ENCODE measurements at regions not wholly inside any gene's neighbourhood (a gene's known extent, or its start where the extent isn't known, plus 50 kb on each side); places are given as distances from the start of the nearest gene placed in this dataset.
A peak's percentile ranks its signal among the peaks of the same experiment; 100 is the strongest.

- H3K4me1 ChIP-seq (ENCODE audit: control insufficient read depth in 1 of 2, insufficient read depth in 2 of 2, low read length in 2 of 2): no peaks in the 10 kb centered on the region
- peak overlapping the region in 1 of 7 donors; percentile 66 for H3K27ac Mint-ChIP-seq
- H3K27ac ChIP-seq (ENCODE audit: low read depth in 1 of 2, low read length in 2 of 2): no peak overlapping the region
- intact Hi-C loops (cut with micrococcal nuclease): no loop called here
- no peaks in the 10 kb centered on the region for H3K36me3 ChIP-seq (replicated peaks in 1 of 2; ENCODE audit: control insufficient read depth in 1 of 2, insufficient read depth in 2 of 2, low read length in 2 of 2)
- 97% methylated on average over 12 of the region's 14 CpGs for WGBS (ENCODE audit: insufficient coverage)
- peaks cover 0 to 30% of the 10 kb centered on the region in 2 donors for H3K27me3 ChIP-seq (ENCODE audit: control insufficient read depth in 2 of 2, insufficient read depth in 2 of 2, low read length in 2 of 2)
- no peak overlapping the region for H3K4me3 ChIP-seq (replicated peaks in 1 of 3; ENCODE audit: low read depth in 2 of 3, low read length in 3 of 3)
- H3K27me3 Mint-ChIP-seq (ENCODE audit: low read depth in 3 of 3): peaks cover 26 to 50% (median 28%) of the 10 kb centered on the region in 3 donors
- no peak for DNase-seq
- no peaks in the 10 kb centered on the region for H3K36me3 Mint-ChIP-seq
- H3K4me3 Mint-ChIP-seq: no peak overlapping the region
- no peak overlapping the region for H3K9ac ChIP-seq (ENCODE audit: insufficient read depth, low read length, poor library complexity, severe bottlenecking)
- TF ChIP-seq, protein P1, sequence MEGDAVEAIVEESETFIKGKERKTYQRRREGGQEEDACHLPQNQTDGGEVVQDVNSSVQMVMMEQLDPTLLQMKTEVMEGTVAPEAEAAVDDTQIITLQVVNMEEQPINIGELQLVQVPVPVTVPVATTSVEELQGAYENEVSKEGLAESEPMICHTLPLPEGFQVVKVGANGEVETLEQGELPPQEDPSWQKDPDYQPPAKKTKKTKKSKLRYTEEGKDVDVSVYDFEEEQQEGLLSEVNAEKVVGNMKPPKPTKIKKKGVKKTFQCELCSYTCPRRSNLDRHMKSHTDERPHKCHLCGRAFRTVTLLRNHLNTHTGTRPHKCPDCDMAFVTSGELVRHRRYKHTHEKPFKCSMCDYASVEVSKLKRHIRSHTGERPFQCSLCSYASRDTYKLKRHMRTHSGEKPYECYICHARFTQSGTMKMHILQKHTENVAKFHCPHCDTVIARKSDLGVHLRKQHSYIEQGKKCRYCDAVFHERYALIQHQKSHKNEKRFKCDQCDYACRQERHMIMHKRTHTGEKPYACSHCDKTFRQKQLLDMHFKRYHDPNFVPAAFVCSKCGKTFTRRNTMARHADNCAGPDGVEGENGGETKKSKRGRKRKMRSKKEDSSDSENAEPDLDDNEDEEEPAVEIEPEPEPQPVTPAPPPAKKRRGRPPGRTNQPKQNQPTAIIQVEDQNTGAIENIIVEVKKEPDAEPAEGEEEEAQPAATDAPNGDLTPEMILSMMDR (IDR thresholded peaks at IDR 0.05): no peak
- no peak overlapping the region for H3K4me2 ChIP-seq (replicated peaks; ENCODE audit: extremely low read depth, low read length, poor library complexity, severe bottlenecking)
- peaks cover 4 to 39% of the 10 kb centered on the region in 2 donors for H3K9me3 ChIP-seq (replicated peaks in 1 of 2; ENCODE audit: control insufficient read depth in 1 of 2, insufficient read depth in 1 of 2, low read length in 2 of 2)
- H3K79me2 ChIP-seq (ENCODE audit: insufficient read depth, low read length): no peaks in the 10 kb centered on the region
- no peaks in the 10 kb centered on the region for H3K4me1 Mint-ChIP-seq
- H4K20me1 ChIP-seq (ENCODE audit: insufficient read depth, low read length): no peaks in the 10 kb centered on the region
- H3K9me3 Mint-ChIP-seq: peaks cover 5 to 40% (median 17%) of the 10 kb centered on the region in 7 donors
- no peak overlapping the region for H2AFZ ChIP-seq (ENCODE audit: insufficient read depth, low read depth, low read length, poor library complexity, severe bottlenecking)
These were observed 363.0 kb upstream of the IRX2 start for GRCh38 chr5:3114467-3114866.

DNA sequence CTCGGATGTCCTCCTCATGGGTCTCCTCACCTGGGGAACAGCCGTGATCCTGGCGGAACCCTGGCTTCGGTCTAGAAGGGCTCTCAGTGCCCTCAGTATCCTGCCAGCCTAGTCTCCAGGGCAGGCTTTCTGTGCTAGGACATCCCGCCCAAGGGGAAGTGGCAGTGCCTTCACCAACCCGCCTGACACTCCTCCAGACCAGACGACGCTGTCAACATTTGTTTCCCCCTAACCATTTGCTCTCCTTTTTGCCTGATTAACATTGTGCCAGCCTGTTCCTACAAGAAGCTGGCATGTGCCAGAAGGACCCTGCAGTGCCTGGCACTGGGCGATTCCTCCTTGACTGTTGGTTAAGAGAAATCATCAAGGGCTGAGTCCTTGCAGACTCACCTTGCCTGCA is 358.9 kb upstream of the IRX2 start:
- DNase-seq: no peak
- H3K4me1 Mint-ChIP-seq: no peaks in the 10 kb centered on the region
- WGBS (ENCODE audit: insufficient coverage): 76% methylated on average over 9 of the region's 9 CpGs
- Histone ChIP-seq H3K4me2 (replicated peaks; ENCODE audit: extremely low read depth, low read length, poor library complexity, severe bottlenecking) (no peak overlapping the region), H3K4me3 (replicated peaks in 1 of 3; ENCODE audit: low read depth in 2 of 3, low read length in 3 of 3) (no peak overlapping the region), H3K79me2 (ENCODE audit: insufficient read depth, low read length) (no peaks in the 10 kb centered on the region), H3K27me3 (ENCODE audit: control insufficient read depth in 2 of 2, insufficient read depth in 2 of 2, low read length in 2 of 2) (peaks cover 0 to 1% of the 10 kb centered on the region in 2 donors), H3K4me1 (ENCODE audit: control insufficient read depth in 1 of 2, insufficient read depth in 2 of 2, low read length in 2 of 2) (no peaks in the 10 kb centered on the region), H3K36me3 (replicated peaks in 1 of 2; ENCODE audit: control insufficient read depth in 1 of 2, insufficient read depth in 2 of 2, low read length in 2 of 2) (no peaks in the 10 kb centered on the region), H3K27ac (ENCODE audit: low read depth in 1 of 2, low read length in 2 of 2) (no peak overlapping the region), H4K20me1 (ENCODE audit: insufficient read depth, low read length) (no peaks in the 10 kb centered on the region), H3K9ac (ENCODE audit: insufficient read depth, low read length, poor library complexity, severe bottlenecking) (no peak overlapping the region), H2AFZ (ENCODE audit: insufficient read depth, low read depth, low read length, poor library complexity, severe bottlenecking) (no peak overlapping the region), H3K9me3 (replicated peaks in 1 of 2; ENCODE audit: control insufficient read depth in 1 of 2, insufficient read depth in 1 of 2, low read length in 2 of 2) (peaks cover 0 to 34% of the 10 kb centered on the region in 2 donors)
- no peak overlapping the region for H3K27ac Mint-ChIP-seq
- H3K36me3 Mint-ChIP-seq: no peaks in the 10 kb centered on the region
- TF ChIP-seq, protein P1 (IDR thresholded peaks at IDR 0.05): no peak
- no peak overlapping the region for H3K4me3 Mint-ChIP-seq
- intact Hi-C loops (cut with micrococcal nuclease): no loop called here
- H3K9me3 Mint-ChIP-seq: peaks cover 3 to 28% (median 20%) of the 10 kb centered on the region in 7 donors
- H3K27me3 Mint-ChIP-seq (ENCODE audit: low read depth in 3 of 3): peaks cover 0 to 13% (median 3%) of the 10 kb centered on the region in 3 donors
